CD4-positive, alpha-beta T cell treated with Interleukin-15 for 4 hours (primary cell): ENCODE measurements at regions not wholly inside any gene's neighbourhood (a gene's known extent, or its start where the extent isn't known, plus 50 kb on each side); places are given as distances from the start of the nearest gene placed in this dataset.

Experiments
- DNase-seq: peaks from one replicate; pipeline ENCODE4 v3.0.0-alpha.2; 2020; ENCODE audit warnings: low spot score

- DNase-seq, result no peak
These were observed 406.9 kb upstream of the CDH4 start for GRCh38 chr20:60845146-60845545.

DNA sequence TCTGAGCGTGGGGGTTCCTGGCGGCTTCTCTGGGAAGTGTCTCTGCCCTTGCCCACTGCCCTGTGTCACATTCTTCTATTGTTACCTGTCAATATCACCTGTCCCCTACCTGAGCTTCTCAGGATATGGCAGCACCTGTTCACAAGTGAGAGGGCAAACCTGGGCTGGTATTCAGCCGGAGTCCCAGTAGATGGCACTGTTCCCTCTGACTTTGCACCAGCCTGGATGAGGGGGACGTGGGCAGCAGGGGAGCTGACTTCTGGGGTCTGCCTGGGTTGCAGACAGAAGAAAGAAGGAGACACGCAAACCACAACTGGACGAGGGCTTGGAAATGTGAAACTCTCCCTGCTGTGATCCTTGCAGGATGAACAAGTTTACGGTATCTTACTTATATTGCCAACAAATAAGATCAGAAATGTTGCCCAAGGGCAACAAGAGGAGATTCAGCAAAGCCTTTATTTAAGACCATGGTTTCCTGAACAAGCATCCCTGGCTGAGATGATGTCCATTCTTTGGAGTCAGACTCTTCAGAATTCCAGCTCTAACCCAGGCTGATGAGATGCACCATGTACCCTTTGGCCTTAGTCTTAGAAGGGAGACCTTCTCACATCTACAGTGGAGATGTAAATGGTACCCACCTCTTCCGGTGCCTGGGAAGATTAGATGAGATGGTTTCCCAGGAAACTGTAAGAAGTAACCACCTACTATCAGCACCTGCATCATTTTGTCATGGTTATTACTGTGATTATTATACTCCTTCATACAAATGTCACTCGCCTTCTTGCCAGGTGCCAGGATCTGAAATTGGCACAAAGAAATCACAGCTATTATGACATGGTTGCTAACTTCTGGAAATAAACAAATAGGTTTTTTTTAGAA lies 400.0 kb upstream of the CDH4 start:
- no peak for DNase-seq

GRCh38 chr20:60857708-60858107 lies 394.4 kb upstream of the CDH4 start:
- no peak for DNase-seq

DNA sequence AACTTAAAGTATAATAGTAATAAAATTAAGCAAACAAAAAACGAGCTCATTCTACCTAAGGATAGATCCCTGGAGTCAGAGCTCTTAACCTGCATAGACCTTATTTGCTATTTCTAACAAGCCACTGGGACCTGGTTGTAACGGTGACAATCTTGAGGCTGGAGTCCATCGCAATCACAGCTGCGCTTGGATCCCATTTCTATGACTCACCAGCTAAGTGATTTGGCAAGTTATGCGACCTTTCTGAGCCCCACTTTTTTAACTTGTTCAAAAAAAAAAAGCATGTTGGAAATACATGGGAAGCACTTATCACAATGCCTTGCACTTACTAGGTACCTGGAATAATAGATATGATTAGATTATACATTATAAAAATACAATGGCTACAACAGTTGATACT lies 389.5 kb upstream of the CDH4 start:
- DNase-seq, result no peak

DNA sequence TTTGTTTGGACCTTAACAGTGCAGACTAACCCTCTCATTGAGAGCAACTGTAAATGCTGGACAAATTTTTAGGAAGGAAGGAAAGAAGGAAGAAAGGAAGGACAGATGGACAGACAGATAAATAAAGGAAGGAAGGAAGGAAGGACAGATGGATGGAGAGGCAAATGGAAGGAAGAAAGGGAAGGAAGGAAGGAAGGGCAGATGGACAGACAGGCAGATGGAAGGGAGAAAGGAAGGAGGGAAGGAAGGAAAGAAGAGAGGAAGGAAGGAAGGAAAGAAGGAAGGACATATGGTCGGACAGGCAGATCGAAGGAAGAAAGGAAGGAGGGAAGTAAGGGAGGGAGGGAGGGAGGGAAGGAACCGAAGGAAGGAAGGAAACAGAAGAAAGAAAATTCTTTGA lies 388.5 kb upstream of the CDH4 start:
- DNase-seq, result no peak

GRCh38 chr20:60867589-60867988 lies 384.5 kb upstream of the CDH4 start:
- DNase-seq, result no peak

- DNase-seq, result no peak
These were observed 383.7 kb upstream of the CDH4 start for GRCh38 chr20:60868316-60868891.

DNA sequence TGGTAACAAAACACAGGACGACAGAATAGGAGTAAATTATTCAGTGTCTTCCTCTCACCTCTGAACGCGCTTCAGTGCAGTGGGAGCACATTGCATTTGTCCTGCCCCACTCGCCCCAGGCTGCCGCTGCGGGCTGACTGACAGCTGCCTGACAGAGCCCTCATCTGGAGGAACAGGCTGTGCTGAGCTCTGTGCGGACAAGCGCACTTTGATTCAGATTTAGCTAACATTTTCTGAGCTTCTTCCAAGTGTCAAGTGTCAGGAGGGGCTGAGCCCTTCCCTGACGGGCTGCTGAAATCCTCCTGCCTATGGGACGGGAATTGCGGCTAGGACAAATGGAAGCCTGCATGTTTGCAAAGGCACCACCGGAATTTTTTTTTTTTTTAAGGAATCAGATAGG lies 383.0 kb upstream of the CDH4 start:
- DNase-seq, result no peak

DNA sequence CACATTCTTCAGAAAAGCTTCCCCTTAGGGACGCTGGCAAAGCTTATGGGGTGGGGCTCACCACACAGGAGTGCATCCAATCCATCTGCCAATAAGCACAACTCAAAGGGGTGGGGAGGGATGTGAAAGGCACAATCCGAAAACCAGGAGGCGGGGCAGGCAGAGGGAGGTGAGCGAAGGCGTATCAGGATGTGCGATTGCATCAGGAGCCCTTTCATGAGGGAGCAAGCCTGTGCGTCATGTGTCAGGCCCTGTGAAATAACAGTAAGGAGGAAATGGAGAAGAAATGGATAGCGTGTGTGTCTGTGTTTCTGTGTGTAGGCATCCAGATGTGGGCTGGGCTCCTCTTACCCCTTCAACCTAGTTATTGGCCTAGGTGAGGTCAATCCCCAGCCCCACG lies 382.4 kb upstream of the CDH4 start:
- no peak for DNase-seq

DNA sequence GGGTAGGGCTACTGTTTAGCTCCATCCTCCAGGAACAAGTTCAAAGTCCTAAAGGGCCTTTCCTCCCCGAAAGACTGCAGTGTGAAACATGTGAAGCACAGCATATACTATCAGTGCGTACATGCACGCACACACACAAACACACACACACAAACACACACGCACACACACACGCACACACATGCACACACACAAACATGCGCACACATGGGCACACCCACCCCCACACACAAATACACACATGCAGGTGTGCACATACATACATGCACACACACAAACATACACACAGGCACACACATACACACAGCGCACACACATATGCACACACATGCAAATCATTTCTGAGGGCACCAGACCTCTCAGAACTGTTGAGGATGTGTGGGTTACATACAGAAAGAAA lies 382.0 kb upstream of the CDH4 start:
- DNase-seq, result no peak

- DNase-seq, result no peak
These were observed 379.8 kb upstream of the CDH4 start for GRCh38 chr20:60872224-60872623.

GRCh38 chr20:60877071-60877857 lies 374.8 kb upstream of the CDH4 start:
- DNase-seq, result no peak

DNA sequence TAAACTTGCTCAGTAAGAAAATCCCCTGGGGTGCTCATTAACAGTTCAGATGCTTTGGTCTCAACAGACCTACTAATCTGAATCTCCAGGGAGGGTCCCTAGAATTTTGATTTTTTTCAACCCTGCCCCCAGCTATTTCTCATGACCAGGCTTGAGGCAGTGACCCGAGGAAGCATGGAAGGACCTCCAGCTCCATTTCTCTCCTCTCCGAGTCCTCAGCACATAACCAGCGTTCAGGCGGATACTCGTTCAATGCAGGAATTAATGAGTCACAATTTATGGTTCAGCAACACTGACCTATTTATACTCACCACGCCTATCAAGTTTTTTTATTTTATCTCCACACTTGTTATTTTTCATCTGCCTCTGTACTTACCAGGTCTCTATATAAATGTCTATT lies 369.2 kb upstream of the CDH4 start:
- no peak for DNase-seq

GRCh38 chr20:60883496-60883895 lies 368.6 kb upstream of the CDH4 start:
- no peak for DNase-seq

GRCh38 chr20:60884277-60884676 lies 367.8 kb upstream of the CDH4 start:
- DNase-seq, result no peak

DNA sequence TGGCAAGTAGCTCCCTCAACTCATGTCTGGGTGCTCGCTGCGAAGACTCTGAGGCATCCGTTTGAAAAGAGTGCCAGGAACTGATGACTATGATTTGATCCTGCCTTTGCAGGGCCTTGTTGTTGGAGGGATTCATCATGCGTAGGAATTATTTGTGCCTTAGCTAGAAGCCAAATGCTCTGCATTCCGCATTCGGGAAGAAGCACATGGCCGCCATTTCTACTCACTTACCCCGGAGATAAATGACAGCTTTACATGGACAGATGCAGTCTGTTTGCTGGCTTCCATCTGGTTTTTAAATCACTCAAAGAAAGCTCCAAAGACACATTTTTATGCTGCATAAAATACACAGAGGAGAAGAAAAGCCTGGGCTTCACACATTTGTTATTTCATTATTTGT lies 363.3 kb upstream of the CDH4 start:
- DNase-seq, result no peak

- no peak for DNase-seq
These were observed 359.8 kb upstream of the CDH4 start for GRCh38 chr20:60892095-60892813.

- DNase-seq, result no peak
These were observed 358.0 kb upstream of the CDH4 start for GRCh38 chr20:60894091-60894490.

GRCh38 chr20:60895363-60896079 lies 356.5 kb upstream of the CDH4 start:
- no peak for DNase-seq

DNA sequence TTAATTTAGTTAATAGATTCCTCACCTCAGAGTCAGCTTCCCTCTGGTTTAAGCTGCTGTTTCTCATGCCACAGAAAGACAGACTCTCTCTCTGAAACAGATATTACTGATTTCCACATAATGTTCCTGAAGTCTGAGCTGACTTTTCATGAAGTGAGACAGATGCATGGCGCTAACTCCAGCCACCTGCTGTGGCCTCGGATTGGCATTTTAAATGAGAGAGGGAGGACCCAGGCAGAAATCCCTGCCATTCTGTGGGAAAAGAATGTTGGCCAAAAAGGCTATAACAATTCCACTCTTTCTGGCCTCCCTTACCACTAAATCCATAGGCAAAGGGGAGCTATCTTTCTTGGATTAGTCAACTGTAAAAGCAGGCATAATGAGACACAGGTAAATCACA lies 354.1 kb upstream of the CDH4 start:
- DNase-seq, result no peak

DNA sequence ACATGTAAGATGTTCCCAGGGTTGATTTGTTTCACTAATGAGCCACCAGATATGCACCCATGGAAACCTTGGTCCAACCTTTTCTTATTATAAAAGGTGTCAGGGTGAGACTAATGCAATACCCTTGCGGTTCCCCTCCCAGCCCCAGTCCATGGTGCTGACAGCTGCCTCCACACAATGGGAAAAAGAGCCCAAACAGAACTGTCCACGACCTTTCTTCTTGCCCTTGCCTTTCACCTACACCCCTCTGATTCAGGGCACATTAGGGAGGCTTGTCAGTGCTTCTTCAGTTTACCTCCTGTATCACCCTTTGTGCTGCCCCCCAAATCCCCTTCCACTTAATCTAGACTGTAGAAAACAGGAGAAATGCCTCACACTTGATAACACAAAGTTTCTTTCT lies 352.7 kb upstream of the CDH4 start:
- no peak for DNase-seq

- DNase-seq, result no peak
These were observed 351.4 kb upstream of the CDH4 start for GRCh38 chr20:60900618-60901017.
